Upper lobe of right lung (tissue), 1 donor: ENCODE measurements at regions not wholly inside any gene's neighbourhood (a gene's known extent, or its start where the extent isn't known, plus 50 kb on each side); places are given as distances from the start of the nearest gene placed in this dataset.

Experiments used
- ATAC-seq: fragments of 200-7000 bp; cut with Tn5 transposase; one replicate; pipeline ENCODE4 v1.9.1; 2020; ENCODE audit warnings: mild to moderate bottlenecking, moderate library complexity
- DNase-seq: peaks from one replicate; pipeline ENCODE4 v3.0.0-alpha.2; 2020
- H3K27ac ChIP-seq: fragments of 200-600 bp; one replicate; pipeline ENCODE4 v1.8.0; 2022
- H3K27me3 ChIP-seq: fragments of 200-600 bp; one replicate; pipeline ENCODE4 v1.8.0; 2022; ENCODE audit warnings: mild to moderate bottlenecking
- H3K36me3 ChIP-seq: fragments of 200-600 bp; one replicate; pipeline ENCODE4 v1.8.0; 2022
- H3K4me1 ChIP-seq: fragments of 200-600 bp; one replicate; pipeline ENCODE4 v1.8.0; 2022
- H3K4me3 ChIP-seq: fragments of 200-600 bp; one replicate; pipeline ENCODE4 v1.8.0; 2022; ENCODE audit warnings: mild to moderate bottlenecking
- H3K9me3 ChIP-seq: fragments of 200-600 bp; one replicate; pipeline ENCODE4 v1.8.0; 2022
- intact Hi-C: fragments of 100-400 bp; cut with DNase I; formaldehyde crosslinking; loops from one replicate; pipeline ENCODE4 v1.11.0; 2022
- TF ChIP-seq, protein P1 (sequence below): fragments of 200-600 bp; IDR thresholded peaks from one replicate; pipeline ENCODE4 v1.8.0; 2022; ENCODE audit warnings: antibody characterized with exemption
- donor health status: DM: no; HTN: yes; CAD: no; lungs with severe emphysema.

DNA sequence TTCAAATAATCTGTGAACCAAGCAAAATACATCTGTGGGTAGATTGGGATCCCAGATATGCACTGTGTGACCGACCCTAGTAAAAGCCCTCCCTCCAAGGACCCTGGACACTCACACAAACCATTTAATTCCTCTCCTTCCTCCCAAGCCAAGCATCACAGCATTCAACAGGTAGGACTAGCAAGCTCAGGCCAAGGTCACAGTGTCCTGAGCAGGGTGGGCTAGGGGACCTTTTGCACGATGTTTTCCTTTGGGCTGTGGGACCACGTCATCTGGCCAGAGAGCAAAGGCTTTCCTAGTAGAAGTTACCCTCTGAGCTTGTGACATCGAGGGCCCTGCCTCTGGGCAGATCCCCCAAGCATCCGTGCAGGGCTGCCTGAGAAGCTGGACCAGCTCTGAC is 297.6 kb upstream of the ZNF507 start:
- intact Hi-C loops, result no loop called here

DNA sequence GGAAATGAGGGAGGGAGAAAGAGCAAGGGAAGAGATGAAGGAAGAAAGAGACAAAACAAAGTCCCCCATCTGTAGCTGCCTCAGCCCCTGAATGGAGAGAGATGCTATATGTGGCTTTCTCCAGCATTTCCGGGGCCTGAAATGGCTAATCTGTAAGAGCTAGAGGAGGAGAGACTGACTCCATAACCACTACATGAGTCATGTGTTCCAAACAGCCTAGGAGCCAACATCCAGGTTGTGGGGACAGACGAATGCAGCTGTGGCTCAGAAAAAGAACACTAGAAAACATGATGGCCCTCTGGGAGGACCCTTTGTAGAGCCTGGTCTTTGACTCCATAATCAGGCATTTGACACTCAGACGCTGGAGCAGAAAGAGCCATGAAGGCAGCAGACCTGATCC is 292.0 kb upstream of the ZNF507 start:
- no peak for DNase-seq
- H3K4me1 ChIP-seq, result no peaks in the 10 kb centered on the region
- TF ChIP-seq, protein P1, sequence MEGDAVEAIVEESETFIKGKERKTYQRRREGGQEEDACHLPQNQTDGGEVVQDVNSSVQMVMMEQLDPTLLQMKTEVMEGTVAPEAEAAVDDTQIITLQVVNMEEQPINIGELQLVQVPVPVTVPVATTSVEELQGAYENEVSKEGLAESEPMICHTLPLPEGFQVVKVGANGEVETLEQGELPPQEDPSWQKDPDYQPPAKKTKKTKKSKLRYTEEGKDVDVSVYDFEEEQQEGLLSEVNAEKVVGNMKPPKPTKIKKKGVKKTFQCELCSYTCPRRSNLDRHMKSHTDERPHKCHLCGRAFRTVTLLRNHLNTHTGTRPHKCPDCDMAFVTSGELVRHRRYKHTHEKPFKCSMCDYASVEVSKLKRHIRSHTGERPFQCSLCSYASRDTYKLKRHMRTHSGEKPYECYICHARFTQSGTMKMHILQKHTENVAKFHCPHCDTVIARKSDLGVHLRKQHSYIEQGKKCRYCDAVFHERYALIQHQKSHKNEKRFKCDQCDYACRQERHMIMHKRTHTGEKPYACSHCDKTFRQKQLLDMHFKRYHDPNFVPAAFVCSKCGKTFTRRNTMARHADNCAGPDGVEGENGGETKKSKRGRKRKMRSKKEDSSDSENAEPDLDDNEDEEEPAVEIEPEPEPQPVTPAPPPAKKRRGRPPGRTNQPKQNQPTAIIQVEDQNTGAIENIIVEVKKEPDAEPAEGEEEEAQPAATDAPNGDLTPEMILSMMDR, result no peak
- intact Hi-C loops, result no loop called here
- H3K27ac ChIP-seq, result no peak overlapping the region
- H3K9me3 ChIP-seq, result no peaks in the 10 kb centered on the region
- no peak overlapping the region for H3K4me3 ChIP-seq
- no peaks in the 10 kb centered on the region for H3K36me3 ChIP-seq
- no peaks in the 10 kb centered on the region for H3K27me3 ChIP-seq
- ATAC-seq, result no peak

More for the DNA sequence above, 297.6 kb upstream of the ZNF507 start:
- Histone ChIP-seq H3K36me3 (no peaks in the 10 kb centered on the region), H3K4me1 (no peaks in the 10 kb centered on the region), H3K9me3 (no peaks in the 10 kb centered on the region), H3K27me3 (peaks cover 14% of the 10 kb centered on the region), H3K4me3 (no peak overlapping the region), H3K27ac (no peak overlapping the region)
- TF ChIP-seq, protein P1, result no peak
- ATAC-seq (no peak), DNase-seq (no peak)

DNA sequence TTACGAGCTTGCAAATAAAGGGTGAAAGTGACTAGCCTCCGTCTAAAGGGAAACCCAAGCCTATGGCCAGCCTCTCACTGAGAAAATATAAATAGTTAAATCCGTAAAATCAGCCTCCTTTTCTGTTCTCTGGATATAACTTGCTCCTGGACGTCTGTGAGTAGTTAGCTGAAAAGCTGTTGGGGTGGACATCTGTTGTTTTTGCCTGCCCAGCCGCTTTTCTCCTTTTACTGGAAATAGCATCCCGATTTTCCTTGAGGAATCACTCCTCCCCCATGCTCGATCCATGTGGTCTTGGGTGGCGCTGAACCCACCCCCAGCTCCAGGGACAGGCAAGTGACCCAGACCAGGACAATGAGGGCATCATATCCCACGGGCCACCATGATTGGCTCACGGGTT is 291.5 kb upstream of the ZNF507 start:
- TF ChIP-seq, protein P1, result no peak
- intact Hi-C loops, result no loop called here
- Histone ChIP-seq H3K4me1 (no peaks in the 10 kb centered on the region), H3K36me3 (no peaks in the 10 kb centered on the region), H3K4me3 (no peak overlapping the region), H3K9me3 (no peaks in the 10 kb centered on the region), H3K27ac (no peak overlapping the region), H3K27me3 (no peaks in the 10 kb centered on the region)
- no peak for DNase-seq
- ATAC-seq, result no peak

- no peaks in the 10 kb centered on the region for H3K9me3 ChIP-seq
- no peaks in the 10 kb centered on the region for H3K36me3 ChIP-seq
- peaks cover 4% of the 10 kb centered on the region for H3K27me3 ChIP-seq
- H3K27ac ChIP-seq, result no peak overlapping the region
- ATAC-seq (no peak), DNase-seq (no peak)
- intact Hi-C loops, result no loop called here
- TF ChIP-seq, protein P1, result no peak
- H3K4me1 ChIP-seq, result no peaks in the 10 kb centered on the region
- H3K4me3 ChIP-seq, result no peak overlapping the region
Measured at GRCh38 chr19:32058131-32058530, 287.3 kb upstream of the ZNF507 start.

DNA sequence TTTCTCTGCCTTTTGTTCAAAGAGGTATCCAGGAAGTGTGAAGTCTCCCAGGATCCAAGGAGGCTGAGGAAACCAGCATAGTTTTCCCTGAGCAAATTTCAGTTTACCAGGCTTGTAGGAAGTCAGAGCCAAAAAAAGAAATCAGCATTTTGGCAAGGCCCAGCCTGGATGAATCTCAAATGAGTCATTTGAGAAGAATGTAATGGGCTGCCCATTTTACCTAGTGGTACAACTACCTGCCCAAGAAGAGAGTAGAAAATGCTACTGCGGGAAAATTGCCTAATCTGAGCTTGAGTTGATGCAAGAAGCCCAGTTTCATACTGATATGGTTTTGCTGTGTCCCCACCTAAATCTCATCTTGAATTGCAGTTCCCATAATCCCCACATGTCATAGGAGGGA is 284.1 kb upstream of the ZNF507 start:
- intact Hi-C loops, result no loop called here
- Histone ChIP-seq H3K27ac (no peak overlapping the region), H3K36me3 (no peaks in the 10 kb centered on the region), H3K9me3 (no peaks in the 10 kb centered on the region), H3K4me1 (no peaks in the 10 kb centered on the region), H3K27me3 (peaks cover 4% of the 10 kb centered on the region), H3K4me3 (no peak overlapping the region)
- peak; percentile 57 for ATAC-seq
- DNase-seq, result no peak
- TF ChIP-seq, protein P1, result no peak

DNA sequence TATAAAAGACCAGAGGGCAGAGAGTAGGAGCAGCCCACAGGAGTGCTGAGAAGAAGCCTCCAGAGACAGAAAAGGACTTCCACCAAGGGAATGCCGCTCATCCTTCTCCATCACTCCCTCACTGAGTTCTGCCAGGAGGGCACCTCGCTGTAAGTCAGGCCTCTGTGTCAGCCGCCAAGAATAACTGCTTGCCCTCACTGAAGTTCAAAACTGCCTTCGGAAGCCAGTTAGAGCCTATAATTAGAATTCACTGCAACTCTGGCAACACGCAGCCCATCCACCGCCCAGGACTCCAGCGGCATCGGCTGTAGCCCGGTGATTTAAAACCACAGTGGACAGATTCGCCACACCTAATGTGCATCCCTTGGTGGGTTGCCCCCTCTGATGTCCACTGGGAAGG is 281.8 kb upstream of the ZNF507 start:
- H3K36me3 ChIP-seq, result no peaks in the 10 kb centered on the region
- DNase-seq (no peak), ATAC-seq (no peak)
- H3K9me3 ChIP-seq, result no peaks in the 10 kb centered on the region
- intact Hi-C loops, result no loop called here
- TF ChIP-seq, protein P1, result no peak
- no peaks in the 10 kb centered on the region for H3K4me1 ChIP-seq
- H3K27me3 ChIP-seq, result peaks cover 4% of the 10 kb centered on the region
- H3K27ac ChIP-seq, result no peak overlapping the region
- no peak overlapping the region for H3K4me3 ChIP-seq
